NCI-H526 (cell line): ENCODE measurements at regions not wholly inside any gene's neighbourhood (a gene's known extent, or its start where the extent isn't known, plus 50 kb on each side); places are given as distances from the start of the nearest gene placed in this dataset.
A peak's percentile ranks its signal among the peaks of the same experiment; 100 is the strongest.

Source experiments
- DNase-seq, 2 experiments: peaks; one replicate each; lab custom pipeline; 2025; lab: John Stamatoyannopoulos, UW

DNA sequence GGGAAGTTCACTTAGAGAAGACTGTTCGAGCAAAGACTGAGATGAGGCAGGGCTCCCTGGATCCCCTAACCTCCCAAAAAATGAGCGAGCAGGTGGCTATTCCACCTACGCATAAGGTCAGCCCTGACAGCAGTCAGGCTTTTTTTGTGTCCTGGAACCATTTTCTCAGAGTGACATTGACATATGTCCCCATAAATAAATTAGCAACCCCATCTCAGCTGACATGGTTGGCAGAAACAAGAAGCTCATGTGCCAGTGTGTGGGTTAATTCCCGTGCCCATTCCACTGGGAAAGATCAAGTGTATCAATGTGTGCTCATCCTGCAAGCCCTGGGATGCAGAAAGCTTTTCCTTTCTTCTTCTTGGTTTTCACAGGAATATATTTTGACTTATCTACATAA lies 740.4 kb upstream of the CELF4 start:
- DNase-seq, result no peak

DNA sequence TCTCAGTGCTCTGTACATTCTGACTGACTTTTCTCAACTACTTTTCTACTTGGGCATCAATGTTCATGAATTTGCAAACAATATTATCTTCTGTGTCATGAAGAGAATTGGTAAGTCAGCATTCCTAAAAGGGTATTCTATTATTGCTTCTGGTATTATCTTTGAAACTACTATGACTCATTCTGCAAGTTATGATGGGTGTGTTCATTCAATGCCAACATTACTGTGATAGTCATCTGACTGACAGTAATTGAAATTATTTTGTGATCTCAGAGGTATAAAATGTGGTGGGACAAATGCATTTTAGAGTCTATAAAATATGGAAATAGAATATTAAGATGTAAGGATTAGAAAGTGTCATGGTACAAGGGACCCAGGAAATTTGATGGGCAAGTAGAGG lies 736.0 kb upstream of the CELF4 start:
- DNase-seq, result no peak

DNA sequence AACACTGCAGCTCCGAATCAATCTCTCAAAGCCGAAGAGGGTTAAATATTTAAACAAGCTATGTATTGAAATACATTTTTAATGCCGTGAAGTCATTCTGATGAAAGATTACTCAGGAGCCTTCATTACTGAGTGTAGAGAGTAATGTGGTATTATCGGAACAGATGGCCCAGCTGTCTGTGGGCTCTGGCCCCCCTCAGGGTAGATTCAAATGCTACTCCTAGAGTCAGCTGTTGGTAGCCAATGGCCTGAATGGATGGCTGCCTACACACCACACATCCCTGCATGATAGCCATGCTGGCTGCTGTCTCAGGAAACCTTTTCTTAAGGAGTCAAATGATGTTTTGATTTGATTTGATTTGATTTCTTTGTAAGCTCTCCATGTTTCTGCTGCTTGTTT lies 732.3 kb upstream of the CELF4 start:
- DNase-seq, result no peak

DNA sequence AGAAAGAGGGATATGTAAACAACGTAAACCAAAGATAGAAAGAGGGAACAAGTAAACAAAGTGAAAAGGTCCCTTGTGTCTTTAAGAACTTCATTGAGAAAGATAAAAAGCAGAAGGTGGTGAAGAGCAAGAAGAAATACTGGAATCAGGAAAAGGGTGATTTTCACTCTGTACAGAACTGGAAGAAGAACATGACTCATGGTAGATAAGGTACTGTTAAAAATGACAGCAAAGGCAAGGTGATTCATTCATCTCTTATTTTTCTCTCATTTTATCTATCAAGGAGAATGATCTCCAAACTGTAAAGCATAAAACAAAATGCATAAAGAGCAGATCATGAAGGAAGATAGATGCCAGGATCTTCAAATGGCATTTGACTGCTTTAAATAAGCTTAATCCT lies 724.6 kb upstream of the CELF4 start:
- DNase-seq, result no peak

DNA sequence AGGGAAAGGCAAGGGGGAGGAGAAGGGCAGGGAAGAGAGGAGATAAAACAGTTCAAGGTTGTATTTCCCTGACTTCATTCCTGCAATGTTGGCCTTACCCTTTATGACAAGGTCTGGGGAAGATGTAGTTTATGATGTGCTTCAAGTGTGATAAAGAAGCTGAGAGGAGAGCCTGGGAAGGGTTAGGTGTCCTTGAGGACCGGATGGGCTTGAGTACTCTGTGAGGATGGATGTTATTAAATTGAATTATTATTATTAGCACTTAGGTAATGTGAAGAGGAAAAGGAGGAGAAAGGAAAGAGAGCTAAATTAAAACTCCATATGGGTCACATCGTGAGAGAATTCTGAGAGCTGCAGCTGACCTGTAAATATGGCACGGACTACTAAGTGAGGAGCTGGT lies 719.4 kb upstream of the CELF4 start:
- DNase-seq, result no peak

DNA sequence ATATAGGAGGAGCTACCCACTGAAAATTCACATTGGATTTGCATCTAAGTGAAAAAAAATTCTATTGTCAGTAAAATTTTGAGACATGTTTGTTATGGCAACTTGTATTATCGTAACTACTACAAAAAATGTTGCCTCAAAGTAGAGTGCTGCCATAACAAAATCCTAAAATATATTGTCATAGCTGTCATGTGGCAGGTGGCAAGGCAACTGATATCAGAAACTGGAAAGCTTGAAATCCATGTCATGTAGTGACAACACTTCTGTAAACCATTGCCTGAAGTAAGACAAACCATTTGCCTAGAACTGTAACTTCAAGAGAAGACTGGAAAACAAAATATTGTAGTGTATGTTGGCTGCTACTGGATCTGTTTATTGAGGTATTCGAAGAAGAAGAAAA lies 697.5 kb upstream of the CELF4 start:
- no peak for DNase-seq

DNA sequence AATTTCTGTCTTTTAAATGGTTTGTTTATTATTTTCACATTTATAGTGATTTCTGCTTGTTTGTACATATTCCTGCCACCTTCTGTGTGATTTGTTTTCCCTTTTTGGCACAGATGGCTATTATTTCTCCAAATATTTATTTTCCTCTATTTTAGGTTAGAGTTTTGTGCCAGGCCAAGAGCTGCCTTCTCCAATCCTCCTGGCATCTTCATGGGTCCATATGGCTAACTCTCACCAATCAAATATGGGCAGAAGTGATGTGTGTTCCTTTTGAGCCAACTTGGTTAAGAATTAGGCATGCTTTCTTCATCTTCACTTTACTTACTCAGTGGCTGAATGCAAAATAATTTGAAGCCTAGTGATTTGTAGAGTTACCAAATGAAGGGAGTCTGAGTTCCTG lies 697.1 kb upstream of the CELF4 start:
- no peak for DNase-seq

DNA sequence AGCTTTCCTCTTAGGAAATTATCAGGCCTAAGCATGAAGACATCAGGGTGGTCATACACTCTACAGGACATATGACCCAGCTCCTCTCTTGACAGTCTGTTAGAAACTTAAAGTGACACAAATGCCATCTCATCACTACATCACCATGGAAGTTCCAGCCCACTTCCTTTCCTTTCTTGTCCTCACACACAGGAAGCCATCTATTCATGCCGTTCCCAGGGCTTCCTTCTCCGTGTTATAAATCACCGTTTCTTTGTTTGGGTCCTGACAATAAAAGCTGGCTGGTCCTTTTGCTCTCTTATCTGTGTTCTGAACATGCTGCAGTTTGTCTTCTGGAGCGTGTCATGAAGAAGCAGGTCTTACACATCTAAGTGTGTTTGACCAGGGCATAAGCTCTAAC lies 692.1 kb upstream of the CELF4 start:
- no peak for DNase-seq

DNA sequence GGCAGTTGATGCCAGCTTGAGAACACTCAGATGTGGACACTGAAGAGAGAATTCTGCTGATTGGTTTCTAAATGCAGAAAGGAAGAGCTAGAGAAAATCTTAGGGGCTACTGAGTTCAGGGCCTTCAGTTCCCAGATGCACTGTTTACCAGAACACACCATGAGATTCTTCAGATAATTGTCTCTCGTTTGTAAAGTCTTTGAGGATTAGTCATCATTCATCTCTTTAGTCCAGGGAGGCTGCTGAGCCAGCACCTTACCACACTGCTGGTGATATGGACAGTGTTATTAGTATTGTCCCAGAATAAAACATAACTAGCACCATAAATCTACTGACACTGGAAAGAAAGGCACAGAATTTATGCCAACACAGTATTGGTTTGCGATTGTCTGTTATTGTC lies 690.8 kb upstream of the CELF4 start:
- DNase-seq, result no peak

DNA sequence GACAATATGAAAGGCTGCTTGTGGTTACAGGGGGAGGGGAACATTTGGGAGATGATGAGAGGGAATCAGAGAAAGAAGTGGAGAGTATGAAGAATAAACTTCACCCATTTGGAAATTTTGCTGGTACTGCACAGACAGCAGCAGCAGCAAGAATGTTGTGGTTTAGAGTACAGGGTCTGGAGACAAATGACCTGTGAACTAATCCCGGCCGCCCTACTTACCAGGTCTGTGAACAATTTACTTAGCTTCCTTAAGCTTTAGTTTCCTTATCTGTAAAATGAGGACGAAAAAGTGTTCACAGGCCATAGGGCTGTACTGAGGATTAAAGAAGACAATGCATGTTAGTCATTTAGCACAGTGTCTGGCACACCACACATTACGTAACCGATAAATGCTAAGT lies 685.4 kb upstream of the CELF4 start:
- DNase-seq, result no peak

DNA sequence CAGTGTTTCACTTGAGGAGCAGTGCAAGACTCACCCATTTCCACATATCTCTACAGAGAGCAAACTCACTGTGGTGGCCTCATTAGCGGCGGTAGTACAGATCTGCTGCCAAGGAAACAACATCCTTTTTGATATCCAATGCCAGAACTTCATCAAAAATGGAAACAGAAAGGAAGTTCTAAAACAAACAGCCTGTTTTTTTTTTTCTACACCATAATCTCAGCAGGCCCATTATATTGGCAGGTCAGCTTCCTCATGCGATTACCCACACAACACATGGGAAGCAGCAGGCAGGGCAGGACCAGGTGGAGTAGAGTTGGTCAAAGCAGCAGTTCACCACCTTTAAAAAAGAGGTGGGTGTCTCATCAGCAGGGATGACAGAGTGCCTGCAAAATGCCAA lies 678.9 kb upstream of the CELF4 start:
- no peak for DNase-seq

DNA sequence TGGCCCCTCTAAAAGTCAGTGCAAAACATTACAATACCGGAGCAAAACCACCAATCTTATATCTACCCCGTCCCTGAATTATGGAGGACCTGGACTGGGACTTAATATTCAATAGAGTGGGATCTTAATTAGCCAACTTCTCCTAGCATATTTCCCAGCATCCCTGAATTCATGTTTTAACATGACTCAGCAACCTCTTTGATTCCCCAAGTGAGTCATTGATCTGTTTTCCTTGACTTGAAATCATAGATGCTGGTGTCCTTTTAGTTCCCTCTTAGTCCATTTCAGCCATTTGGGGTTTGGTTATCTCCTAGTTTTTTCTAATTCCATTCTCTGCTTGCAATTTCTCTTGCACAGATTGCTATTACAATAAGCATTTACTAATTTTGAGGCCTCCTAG lies 677.7 kb upstream of the CELF4 start:
- no peak for DNase-seq

DNA sequence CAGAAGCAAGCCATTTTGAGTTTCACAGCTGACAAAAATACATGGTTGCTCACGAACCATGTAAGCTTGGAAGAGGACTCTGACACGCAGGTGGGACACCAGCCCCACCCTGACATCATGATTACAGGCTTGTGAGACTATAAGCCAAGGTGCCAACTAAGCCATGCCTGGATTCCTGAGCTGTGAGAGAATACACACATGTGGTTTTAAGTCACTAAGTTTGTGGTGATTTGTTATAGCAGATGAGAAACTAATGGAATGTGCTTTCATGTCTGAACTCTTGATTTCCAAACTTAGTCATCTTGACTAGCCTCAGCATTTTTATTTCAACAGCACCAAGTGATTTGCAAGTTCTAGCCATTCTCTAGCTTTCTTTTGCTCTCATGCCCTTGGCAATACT lies 676.1 kb upstream of the CELF4 start:
- DNase-seq, result no peak

DNA sequence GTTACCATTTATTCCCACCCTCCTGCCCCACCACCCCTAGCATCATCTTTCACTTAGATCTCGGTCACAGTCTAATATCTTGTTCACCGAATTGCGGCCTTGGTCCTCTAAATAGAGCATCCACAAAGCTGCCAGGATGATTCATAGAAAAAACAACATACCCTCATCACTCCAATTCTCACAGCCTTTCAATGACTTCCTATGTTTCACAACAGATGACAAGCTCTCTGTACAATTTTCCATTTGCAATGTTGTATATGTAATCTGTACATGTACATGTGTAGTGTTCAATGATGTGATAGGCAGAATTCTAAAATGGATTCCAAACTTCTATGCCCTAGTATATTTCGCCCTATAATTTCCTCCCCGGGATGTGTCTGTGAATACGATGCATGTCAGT lies 675.6 kb upstream of the CELF4 start:
- no peak for DNase-seq

DNA sequence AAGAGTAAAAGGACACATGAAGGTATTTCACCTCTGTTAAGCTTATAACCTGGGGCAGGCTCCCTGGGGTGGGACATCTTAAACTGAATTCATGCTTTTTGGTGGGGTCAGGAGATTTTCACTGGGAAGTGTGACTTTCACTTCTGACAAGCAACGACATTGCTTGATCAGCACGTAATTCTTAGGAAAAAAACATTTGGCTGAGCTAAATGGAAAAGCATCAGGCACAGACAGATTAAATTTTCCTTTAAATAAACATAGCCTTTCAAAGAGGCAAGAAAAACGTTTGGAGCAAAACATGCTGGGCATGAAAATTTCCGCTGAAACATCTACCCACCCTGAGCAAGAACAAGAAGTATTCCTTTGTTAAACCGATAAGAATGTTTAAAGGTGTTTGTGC lies 674.0 kb upstream of the CELF4 start:
- no peak for DNase-seq

DNA sequence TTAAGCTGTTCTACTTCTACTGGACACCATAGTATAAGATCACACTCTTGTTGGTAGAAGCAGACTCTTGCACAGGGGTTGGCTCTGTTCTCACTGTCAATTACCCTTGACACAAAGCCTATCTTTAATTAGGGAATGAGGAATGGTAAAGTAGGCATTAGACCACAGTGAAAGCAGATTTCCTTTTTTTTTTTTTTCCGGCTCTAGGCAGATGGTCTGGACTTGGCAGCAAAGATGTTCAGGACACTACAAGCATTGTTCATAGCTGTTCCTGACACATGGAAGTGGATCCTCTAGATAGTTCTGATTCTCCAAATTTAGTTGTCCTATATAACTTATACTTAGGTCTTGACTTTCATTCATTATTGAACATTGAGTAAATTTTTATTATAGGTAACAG lies 672.2 kb upstream of the CELF4 start:
- no peak for DNase-seq

DNA sequence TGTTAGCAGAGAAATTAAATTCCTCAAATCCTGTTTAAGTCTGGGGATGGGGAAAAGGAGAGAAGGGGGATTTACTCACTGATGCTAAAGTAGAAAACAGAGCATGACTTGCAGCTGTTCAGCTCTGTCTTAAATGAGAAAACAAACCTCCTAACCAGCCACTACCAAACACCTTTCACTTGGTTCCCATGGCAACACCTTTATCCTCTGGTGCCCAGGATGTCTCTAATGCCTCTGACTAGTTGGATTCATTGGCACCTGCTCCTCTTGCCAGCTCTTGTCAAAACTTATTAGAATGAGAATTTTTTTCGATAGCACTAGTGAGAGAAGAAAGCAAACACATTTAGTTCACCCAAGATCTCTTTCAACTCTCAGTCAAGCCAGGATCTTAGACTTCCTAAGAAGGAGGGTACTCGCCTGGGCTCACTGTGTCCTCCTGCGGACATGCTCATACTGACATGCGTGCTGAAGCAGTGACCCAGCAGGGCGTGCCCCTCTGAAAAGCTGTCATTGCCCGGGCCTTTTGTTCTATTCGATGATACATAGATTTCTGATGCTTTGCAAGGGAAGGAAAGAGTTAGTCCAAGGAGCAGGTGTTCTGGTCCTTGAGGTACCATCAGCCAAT lies 656.0 kb upstream of the CELF4 start:
- no peak for DNase-seq

DNA sequence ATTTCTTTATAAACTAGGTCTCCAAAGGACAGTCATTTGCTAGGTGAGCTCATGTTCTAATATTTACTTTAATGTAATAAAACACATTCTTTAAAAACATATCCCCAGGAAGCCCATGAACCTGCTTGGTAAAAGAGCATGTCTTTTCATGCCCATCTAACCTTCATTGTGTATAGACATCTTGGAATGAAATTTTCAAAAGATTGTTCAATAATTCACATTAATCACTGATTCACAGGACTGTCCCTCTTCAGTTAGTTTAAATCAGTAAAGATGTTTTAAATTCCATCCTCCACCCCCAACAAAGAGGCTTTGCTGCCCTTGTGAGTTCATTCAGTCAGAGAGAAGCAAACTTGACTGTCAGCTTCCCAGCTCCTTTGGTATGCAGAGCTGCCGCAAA lies 633.4 kb upstream of the CELF4 start:
- no peak for DNase-seq

DNA sequence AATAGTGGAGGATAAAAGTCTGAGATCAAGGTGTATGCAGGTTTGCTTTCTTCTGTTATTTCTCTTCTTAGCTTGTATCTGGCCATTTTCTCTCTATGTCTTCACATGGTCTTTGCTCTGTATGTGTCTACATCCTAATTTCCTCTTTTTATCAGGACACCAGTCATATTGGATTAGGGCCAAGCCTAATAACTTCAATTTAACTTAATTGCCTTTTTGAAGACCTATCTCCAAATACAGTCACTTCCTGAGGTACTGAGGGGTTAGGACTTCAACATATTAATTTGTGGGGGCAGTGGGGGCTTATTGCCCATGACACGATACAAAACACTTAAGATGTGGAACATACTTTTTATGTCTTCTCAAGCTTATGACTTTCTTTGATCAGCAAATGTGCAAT lies 632.9 kb upstream of the CELF4 start:
- no peak for DNase-seq

DNA sequence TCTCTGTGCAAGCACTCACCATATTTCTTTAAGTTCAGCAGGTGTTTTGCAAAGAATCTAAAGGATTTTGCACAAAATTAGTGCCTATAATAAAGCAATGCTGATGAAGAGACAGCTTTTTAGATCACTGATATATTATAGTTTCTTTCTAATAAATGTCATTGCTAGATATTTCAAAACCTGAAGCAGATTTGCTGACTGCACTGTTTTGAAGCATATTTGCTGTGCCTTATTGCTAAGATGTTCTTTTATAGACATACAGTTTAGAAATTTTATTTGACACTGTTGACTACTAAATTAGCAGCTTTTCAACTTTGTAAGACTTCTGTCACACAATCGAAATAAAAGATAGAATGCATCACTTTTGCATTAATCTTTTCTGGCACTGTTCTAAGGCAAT lies 620.9 kb upstream of the CELF4 start:
- no peak for DNase-seq

DNA sequence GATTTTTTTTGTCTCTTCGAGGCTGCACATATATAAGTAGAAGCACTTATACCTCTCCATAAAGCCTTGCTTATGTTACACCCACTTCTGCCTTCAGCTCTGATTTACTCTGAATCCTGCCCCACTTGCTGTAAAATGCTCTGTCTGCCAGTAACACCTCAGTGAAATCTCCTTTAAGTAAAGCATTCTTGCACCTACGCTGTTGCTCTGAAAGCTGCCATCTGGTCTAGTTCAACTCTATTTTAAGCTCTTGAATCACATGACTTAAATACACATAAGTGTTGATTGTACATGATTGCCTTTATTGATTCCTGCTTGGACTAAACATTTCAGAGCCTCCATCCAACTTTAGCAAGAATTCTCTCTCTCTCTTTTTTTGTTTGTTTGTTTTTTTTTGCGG lies 609.0 kb upstream of the CELF4 start:
- DNase-seq, result no peak

DNA sequence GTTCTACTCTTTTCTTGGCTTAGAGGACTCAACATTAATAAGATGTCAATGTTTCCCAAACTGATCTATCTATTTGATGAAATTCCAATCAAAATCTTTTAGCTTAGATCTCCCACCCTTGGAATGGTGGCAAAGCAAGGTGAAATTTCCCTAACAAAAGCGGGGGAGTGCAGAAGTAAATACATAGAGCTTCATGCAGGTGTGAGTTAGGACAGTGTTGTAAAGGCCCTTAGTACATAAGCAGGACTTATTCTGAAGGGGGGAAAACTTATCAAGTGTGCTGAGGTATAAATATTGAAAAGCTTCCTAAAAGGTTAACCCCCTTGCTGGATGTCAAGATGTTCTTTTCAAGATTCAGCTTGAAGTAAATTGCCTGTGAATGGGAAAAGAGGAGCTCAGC lies 608.6 kb upstream of the CELF4 start:
- DNase-seq, result no peak

DNA sequence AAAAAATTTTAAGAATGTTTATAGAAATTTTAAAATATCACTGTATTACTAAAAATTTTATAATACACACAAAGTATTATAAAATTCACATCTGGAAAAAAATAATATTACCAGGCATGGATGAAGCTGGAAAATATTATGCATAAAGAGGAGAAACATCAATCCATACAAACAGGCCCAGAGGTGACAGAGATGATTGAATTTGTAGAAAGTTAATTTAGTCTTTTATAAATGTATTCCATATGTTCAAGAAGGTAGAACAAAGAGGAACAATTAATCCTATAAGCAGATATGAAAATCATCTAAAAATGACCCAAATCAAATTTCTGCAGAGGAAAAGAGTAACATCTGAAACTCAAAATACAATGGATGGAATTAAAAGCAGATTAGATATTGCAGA lies 605.2 kb upstream of the CELF4 start:
- no peak for DNase-seq

DNA sequence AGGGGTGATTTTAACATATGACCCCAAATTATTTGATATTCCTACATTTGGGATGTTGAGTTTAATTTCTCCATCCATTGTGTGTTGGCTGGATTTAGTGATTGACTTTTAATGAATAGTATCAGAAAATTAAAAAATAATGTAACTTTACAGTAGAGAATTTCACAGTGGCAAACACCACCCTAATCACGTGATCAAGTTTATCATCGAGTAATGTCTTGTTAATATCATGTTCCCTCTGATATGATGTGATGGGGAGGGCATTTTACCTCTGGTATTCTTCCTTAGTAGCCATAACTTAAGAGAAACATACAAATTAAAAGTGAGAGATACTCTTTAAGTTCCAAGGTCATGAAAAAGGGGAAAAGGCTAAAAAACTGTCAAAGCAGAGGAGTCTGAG lies 602.0 kb upstream of the CELF4 start:
- no peak for DNase-seq

DNA sequence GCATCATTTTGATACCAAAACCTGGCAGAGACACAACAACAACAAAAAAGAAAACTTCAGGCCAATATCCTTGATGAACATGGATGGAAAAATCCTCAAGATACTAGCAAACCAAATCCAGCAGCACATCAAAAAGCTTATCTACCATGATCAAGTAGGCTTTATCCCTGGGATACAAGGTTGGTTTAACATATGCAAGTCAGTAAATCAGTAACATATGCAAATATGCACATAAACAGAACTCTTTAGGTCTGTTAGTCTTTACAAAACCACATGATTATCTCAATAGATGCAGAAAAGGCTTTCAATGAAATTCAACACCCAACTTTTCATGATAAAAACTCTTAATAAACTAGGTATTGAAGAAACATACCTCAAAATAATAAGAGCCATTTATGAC lies 587.5 kb upstream of the CELF4 start:
- peak in 1 of 2 experiments; percentile 2 for DNase-seq
